ENCODE measurements at regions not wholly inside any gene's neighbourhood (a gene's known extent, or its start where the extent isn't known, plus 50 kb on each side); places are given as distances from the start of the nearest gene placed in this dataset.

- intact Hi-C loops (cut with micrococcal nuclease): no loop called here
- DNase-seq (ENCODE audit: unreplicated experiment): no peak
- Mint-ChIP-seq H3K27ac (ENCODE audit: low read depth, unreplicated experiment) (no peak overlapping the region), H3K27me3 (ENCODE audit: insufficient read depth, unreplicated experiment) (no peaks in the 10 kb centered on the region), H3K4me1 (ENCODE audit: insufficient read depth, unreplicated experiment) (peaks cover 5% of the 10 kb centered on the region), H3K36me3 (ENCODE audit: insufficient read depth, unreplicated experiment) (no peaks in the 10 kb centered on the region), H3K9me3 (ENCODE audit: unreplicated experiment) (no peaks in the 10 kb centered on the region), H3K4me3 (ENCODE audit: unreplicated experiment) (no peak overlapping the region)
- ChIA-PET CTCF (interaction anchor here (0.6 kb wide), 1 partner anchor 83 kb away, joined by 3 read pairs; no protein-coding TSS in a partner anchor), POLR2A (no interaction called here)
- BruUV-seq (replicated peaks): no TSS peak
- TF ChIP-seq CTCF (IDR thresholded peaks at IDR 0.05; ENCODE audit: unreplicated experiment): no peak
Measured at GRCh38 chr5:153883854-153884611, 154.7 kb downstream of the FAM114A2 start.

- no peak overlapping the region for H3K4me3 Mint-ChIP-seq (ENCODE audit: unreplicated experiment)
Measured at GRCh38 chr5:153881687-153882086, 157.0 kb downstream of the FAM114A2 start.

GRCh38 chr5:153880106-153880505 lies 158.6 kb downstream of the FAM114A2 start:
- Mint-ChIP-seq H3K27me3 (ENCODE audit: insufficient read depth, unreplicated experiment) (no peaks in the 10 kb centered on the region), H3K4me1 (ENCODE audit: insufficient read depth, unreplicated experiment) (no peaks in the 10 kb centered on the region), H3K36me3 (ENCODE audit: insufficient read depth, unreplicated experiment) (no peaks in the 10 kb centered on the region), H3K27ac (ENCODE audit: low read depth, unreplicated experiment) (no peak overlapping the region), H3K4me3 (ENCODE audit: unreplicated experiment) (no peak overlapping the region), H3K9me3 (ENCODE audit: unreplicated experiment) (no peaks in the 10 kb centered on the region)
- CTCF ChIA-PET: no interaction called here
- intact Hi-C loops (cut with micrococcal nuclease): no loop called here
- BruUV-seq (replicated peaks): no TSS peak
- TF ChIP-seq CTCF (IDR thresholded peaks at IDR 0.05; ENCODE audit: unreplicated experiment): no peak
- DNase-seq (ENCODE audit: unreplicated experiment): no peak
- POLR2A ChIA-PET: no interaction called here

More at GRCh38 chr5:153881687-153882086, 157.0 kb downstream of the FAM114A2 start:
- BruUV-seq (replicated peaks): no TSS peak
- no peak overlapping the region for H3K27ac Mint-ChIP-seq (ENCODE audit: low read depth, unreplicated experiment)
- POLR2A ChIA-PET: no interaction called here
- TF ChIP-seq CTCF (IDR thresholded peaks at IDR 0.05; ENCODE audit: unreplicated experiment): no peak
- intact Hi-C loops (cut with micrococcal nuclease): no loop called here
- H3K36me3 Mint-ChIP-seq (ENCODE audit: insufficient read depth, unreplicated experiment): no peaks in the 10 kb centered on the region
- H3K4me1 Mint-ChIP-seq (ENCODE audit: insufficient read depth, unreplicated experiment): peaks cover 5% of the 10 kb centered on the region
- no peak for DNase-seq (ENCODE audit: unreplicated experiment)
- CTCF ChIA-PET: interaction anchor here (1.1 kb wide), 1 partner anchor 27 kb away, joined by 3 read pairs; no protein-coding TSS in a partner anchor
- H3K27me3 Mint-ChIP-seq (ENCODE audit: insufficient read depth, unreplicated experiment): no peaks in the 10 kb centered on the region
- H3K9me3 Mint-ChIP-seq (ENCODE audit: unreplicated experiment): no peaks in the 10 kb centered on the region

- Mint-ChIP-seq H3K4me3 (ENCODE audit: unreplicated experiment) (no peak overlapping the region), H3K4me1 (ENCODE audit: insufficient read depth, unreplicated experiment) (no peaks in the 10 kb centered on the region), H3K36me3 (ENCODE audit: insufficient read depth, unreplicated experiment) (no peaks in the 10 kb centered on the region), H3K27me3 (ENCODE audit: insufficient read depth, unreplicated experiment) (no peaks in the 10 kb centered on the region), H3K27ac (ENCODE audit: low read depth, unreplicated experiment) (no peak overlapping the region), H3K9me3 (ENCODE audit: unreplicated experiment) (no peaks in the 10 kb centered on the region)
- no peak for DNase-seq (ENCODE audit: unreplicated experiment)
- no peak for TF ChIP-seq CTCF (IDR thresholded peaks at IDR 0.05; ENCODE audit: unreplicated experiment)
- ChIA-PET CTCF (interaction anchor here (0.6 to 1.5 kb wide), 3 partner anchors 21 to 392 kb away, joined by 3 read pairs; no protein-coding TSS in a partner anchor), POLR2A (no interaction called here)
- no TSS peak for BruUV-seq (replicated peaks)
- intact Hi-C loops (cut with micrococcal nuclease): no loop called here
Measured at GRCh38 chr5:153879596-153879995, 159.1 kb downstream of the FAM114A2 start.

Measured in MCF 10A (cell line).